SK-N-SH treated with all-trans-retinoic acid at 6 μM for 48 hours (cell line): ENCODE measurements at regions not wholly inside any gene's neighbourhood (a gene's known extent, or its start where the extent isn't known, plus 50 kb on each side); places are given as distances from the start of the nearest gene placed in this dataset.

ENCODE experiments used
- ATAC-seq: fragments of 200-7000 bp; cut with Tn5 transposase; 3 replicates; pipeline ENCODE4 v1.9.1; 2020; ENCODE audit warnings: mild to moderate bottlenecking, moderate library complexity
- BACH2 ChIP-seq: fragments of 250-450 bp; sonication (Bioruptor Pico); IDR thresholded peaks from 2 replicates; pipeline ENCODE4 v1.9.0; 2021; ENCODE audit warnings: mild to moderate bottlenecking, borderline replicate concordance
- CSDC2 ChIP-seq: fragments of 250-450 bp; sonication (Bioruptor Pico); IDR thresholded peaks from 2 replicates; pipeline ENCODE4 v1.5.0; 2020; ENCODE audit warnings: mild to moderate bottlenecking, moderate library complexity
- ESRRG ChIP-seq: fragments of 250-450 bp; sonication (Bioruptor Pico); IDR thresholded peaks from 2 replicates; pipeline ENCODE4 v1.6.1; 2021; ENCODE audit warnings: mild to moderate bottlenecking
- GLIS3 ChIP-seq: fragments of 250-450 bp; sonication (Bioruptor Pico); IDR thresholded peaks from 2 replicates; pipeline ENCODE4 v1.5.0; 2020; ENCODE audit warnings: mild to moderate bottlenecking, moderate library complexity
- ISL1 ChIP-seq: fragments of 250-450 bp; sonication (Bioruptor Pico); IDR thresholded peaks from 2 replicates; pipeline ENCODE4 v2.1.2; 2022; ENCODE audit warnings: mild to moderate bottlenecking, moderate library complexity
- OSR1 ChIP-seq: fragments of 250-450 bp; sonication (Bioruptor Pico); IDR thresholded peaks from 2 replicates; pipeline ENCODE4 v1.8.0; 2022; ENCODE audit warnings: moderate library complexity, mild to moderate bottlenecking, inconsistent platforms
- PATZ1 ChIP-seq: fragments of 250-450 bp; sonication (Bioruptor Pico); IDR thresholded peaks from 2 replicates; pipeline ENCODE4 v1.8.0; 2020; ENCODE audit warnings: mild to moderate bottlenecking, moderate library complexity, borderline replicate concordance
- SNAI2 ChIP-seq: fragments of 250-450 bp; sonication (Bioruptor Pico); IDR thresholded peaks from 2 replicates; pipeline ENCODE4 v1.5.0; 2020; ENCODE audit warnings: mild to moderate bottlenecking, moderate library complexity
- TCF4 ChIP-seq: fragments of 250-450 bp; sonication (Bioruptor Pico); IDR thresholded peaks from 2 replicates; pipeline ENCODE4 v1.8.0; 2021; ENCODE audit warnings: mild to moderate bottlenecking, moderate library complexity, borderline replicate concordance
- TOX ChIP-seq: fragments of 250-450 bp; sonication (Bioruptor Pico); IDR thresholded peaks from 2 replicates; pipeline ENCODE4 v1.8.0; 2021; ENCODE audit warnings: mild to moderate bottlenecking, moderate library complexity, borderline replicate concordance
- TSHZ2 ChIP-seq: fragments of 250-450 bp; sonication (Bioruptor Pico); IDR thresholded peaks from 2 replicates; pipeline ENCODE4 v1.5.0; 2020; ENCODE audit warnings: mild to moderate bottlenecking, moderate library complexity
- ZFP3 ChIP-seq: fragments of 250-450 bp; sonication (Bioruptor Pico); IDR thresholded peaks from 2 replicates; pipeline ENCODE4 v1.5.0; 2020; ENCODE audit warnings: mild to moderate bottlenecking, moderate library complexity
- ZFP30 ChIP-seq: fragments of 450-650 bp; formaldehyde crosslinking; IDR thresholded peaks from 2 replicates; pipeline ENCODE4 v1.5.0; 2022; ENCODE audit warnings: mild to moderate bottlenecking, moderate library complexity
- ZNF70 ChIP-seq: fragments of 450-650 bp; formaldehyde crosslinking; IDR thresholded peaks from 2 replicates; pipeline ENCODE4 v1.5.0; 2020; ENCODE audit warnings: mild to moderate bottlenecking, moderate library complexity
- ZNF8 ChIP-seq: fragments of 450-650 bp; formaldehyde crosslinking; IDR thresholded peaks from 2 replicates; pipeline ENCODE4 v1.5.0; 2020; ENCODE audit warnings: mild to moderate bottlenecking, moderate library complexity
- TF ChIP-seq, protein P1 (sequence below): fragments of 250-450 bp; sonication (Bioruptor Pico); IDR thresholded peaks from 2 replicates; pipeline ENCODE4 v1.5.1; 2021; ENCODE audit warnings: mild to moderate bottlenecking, moderate library complexity
- TF ChIP-seq, protein P2 (sequence below): fragments of 250-450 bp; sonication (Bioruptor Pico); IDR thresholded peaks from 2 replicates; pipeline ENCODE4 v1.8.0; 2021; ENCODE audit warnings: low read depth, mild to moderate bottlenecking, moderate library complexity, borderline replicate concordance
- TF ChIP-seq, protein P3 (sequence below): fragments of 250-450 bp; sonication (Bioruptor Pico); IDR thresholded peaks from 2 replicates; pipeline ENCODE4 v1.5.1; 2020; ENCODE audit warnings: low read depth, mild to moderate bottlenecking, moderate library complexity

GRCh38 chr3:137641879-137642704 lies 122.0 kb upstream of the SOX14 start:
- TF ChIP-seq BACH2 (CRISPR knock-in tag): no peak
- TF ChIP-seq PATZ1 (CRISPR knock-in tag): no peak
- TF ChIP-seq, protein P1, sequence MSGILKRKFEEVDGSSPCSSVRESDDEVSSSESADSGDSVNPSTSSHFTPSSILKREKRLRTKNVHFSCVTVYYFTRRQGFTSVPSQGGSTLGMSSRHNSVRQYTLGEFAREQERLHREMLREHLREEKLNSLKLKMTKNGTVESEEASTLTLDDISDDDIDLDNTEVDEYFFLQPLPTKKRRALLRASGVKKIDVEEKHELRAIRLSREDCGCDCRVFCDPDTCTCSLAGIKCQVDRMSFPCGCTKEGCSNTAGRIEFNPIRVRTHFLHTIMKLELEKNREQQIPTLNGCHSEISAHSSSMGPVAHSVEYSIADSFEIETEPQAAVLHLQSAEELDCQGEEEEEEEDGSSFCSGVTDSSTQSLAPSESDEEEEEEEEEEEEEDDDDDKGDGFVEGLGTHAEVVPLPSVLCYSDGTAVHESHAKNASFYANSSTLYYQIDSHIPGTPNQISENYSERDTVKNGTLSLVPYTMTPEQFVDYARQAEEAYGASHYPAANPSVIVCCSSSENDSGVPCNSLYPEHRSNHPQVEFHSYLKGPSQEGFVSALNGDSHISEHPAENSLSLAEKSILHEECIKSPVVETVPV: no peak
- TF ChIP-seq ZNF70 (CRISPR knock-in tag): no peak
- no peak for TF ChIP-seq CSDC2 (CRISPR knock-in tag)
- TF ChIP-seq, protein P2, sequence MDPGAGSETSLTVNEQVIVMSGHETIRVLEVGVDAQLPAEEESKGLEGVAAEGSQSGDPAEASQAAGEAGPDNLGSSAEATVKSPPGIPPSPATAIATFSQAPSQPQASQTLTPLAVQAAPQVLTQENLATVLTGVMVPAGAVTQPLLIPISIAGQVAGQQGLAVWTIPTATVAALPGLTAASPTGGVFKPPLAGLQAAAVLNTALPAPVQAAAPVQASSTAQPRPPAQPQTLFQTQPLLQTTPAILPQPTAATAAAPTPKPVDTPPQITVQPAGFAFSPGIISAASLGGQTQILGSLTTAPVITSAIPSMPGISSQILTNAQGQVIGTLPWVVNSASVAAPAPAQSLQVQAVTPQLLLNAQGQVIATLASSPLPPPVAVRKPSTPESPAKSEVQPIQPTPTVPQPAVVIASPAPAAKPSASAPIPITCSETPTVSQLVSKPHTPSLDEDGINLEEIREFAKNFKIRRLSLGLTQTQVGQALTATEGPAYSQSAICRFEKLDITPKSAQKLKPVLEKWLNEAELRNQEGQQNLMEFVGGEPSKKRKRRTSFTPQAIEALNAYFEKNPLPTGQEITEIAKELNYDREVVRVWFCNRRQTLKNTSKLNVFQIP (CRISPR knock-in tag): no peak
- no peak for TF ChIP-seq OSR1 (CRISPR knock-in tag)
- no peak for TF ChIP-seq TOX (CRISPR knock-in tag)
- TF ChIP-seq, protein P3, sequence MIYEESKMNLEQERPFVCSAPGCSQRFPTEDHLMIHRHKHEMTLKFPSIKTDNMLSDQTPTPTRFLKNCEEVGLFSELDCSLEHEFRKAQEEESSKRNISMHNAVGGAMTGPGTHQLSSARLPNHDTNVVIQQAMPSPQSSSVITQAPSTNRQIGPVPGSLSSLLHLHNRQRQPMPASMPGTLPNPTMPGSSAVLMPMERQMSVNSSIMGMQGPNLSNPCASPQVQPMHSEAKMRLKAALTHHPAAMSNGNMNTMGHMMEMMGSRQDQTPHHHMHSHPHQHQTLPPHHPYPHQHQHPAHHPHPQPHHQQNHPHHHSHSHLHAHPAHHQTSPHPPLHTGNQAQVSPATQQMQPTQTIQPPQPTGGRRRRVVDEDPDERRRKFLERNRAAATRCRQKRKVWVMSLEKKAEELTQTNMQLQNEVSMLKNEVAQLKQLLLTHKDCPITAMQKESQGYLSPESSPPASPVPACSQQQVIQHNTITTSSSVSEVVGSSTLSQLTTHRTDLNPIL: no peak
- TF ChIP-seq ZFP30: no peak
- no peak for TF ChIP-seq ISL1 (CRISPR knock-in tag)
- TF ChIP-seq ESRRG (CRISPR knock-in tag): no peak
- no peak for TF ChIP-seq SNAI2 (CRISPR knock-in tag)
- TF ChIP-seq ZNF8 (CRISPR knock-in tag): no peak
- TF ChIP-seq TSHZ2: no peak
- ATAC-seq: no peak

DNA sequence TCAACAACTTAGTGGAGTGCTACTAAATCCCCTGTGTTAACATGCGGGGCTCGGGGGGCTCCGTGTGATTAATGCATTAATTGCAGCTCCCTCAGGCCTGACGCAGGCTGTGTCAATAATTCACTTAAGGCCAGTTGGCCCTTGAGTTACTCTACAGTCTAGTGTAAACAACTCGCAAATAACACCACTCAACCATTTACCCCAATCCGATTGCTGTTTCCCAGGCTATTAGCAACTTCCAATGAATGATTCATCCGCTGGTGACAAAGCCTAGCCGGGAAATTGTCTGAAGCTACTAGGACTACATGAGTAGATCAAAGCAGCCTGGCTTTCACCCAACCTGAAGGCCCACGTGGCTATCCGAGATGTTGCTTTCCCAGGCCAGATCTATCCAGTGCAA lies 121.3 kb upstream of the SOX14 start:
- TF ChIP-seq TSHZ2: no peak
- TF ChIP-seq PATZ1 (CRISPR knock-in tag): no peak
- no peak for TF ChIP-seq TOX (CRISPR knock-in tag)
- TF ChIP-seq, protein P3: no peak
- TF ChIP-seq BACH2 (CRISPR knock-in tag): no peak
- TF ChIP-seq TCF4: no peak
- TF ChIP-seq CSDC2 (CRISPR knock-in tag): no peak
- TF ChIP-seq GLIS3 (CRISPR knock-in tag): no peak
- TF ChIP-seq ZFP3: no peak
- ATAC-seq: no peak
